Stimulated activated CD4-positive, alpha-beta T cell treated with anti-CD3 and anti-CD28 coated beads, Interleukin-1b, Interleukin-23, amount 100 ng/mL, for 48 hours (primary cell): ENCODE measurements at regions not wholly inside any gene's neighbourhood (a gene's known extent, or its start where the extent isn't known, plus 50 kb on each side); places are given as distances from the start of the nearest gene placed in this dataset.

ENCODE experiments used
- DNase-seq: peaks from one replicate; pipeline ENCODE4 v3.0.0-alpha.2; 2020

DNA sequence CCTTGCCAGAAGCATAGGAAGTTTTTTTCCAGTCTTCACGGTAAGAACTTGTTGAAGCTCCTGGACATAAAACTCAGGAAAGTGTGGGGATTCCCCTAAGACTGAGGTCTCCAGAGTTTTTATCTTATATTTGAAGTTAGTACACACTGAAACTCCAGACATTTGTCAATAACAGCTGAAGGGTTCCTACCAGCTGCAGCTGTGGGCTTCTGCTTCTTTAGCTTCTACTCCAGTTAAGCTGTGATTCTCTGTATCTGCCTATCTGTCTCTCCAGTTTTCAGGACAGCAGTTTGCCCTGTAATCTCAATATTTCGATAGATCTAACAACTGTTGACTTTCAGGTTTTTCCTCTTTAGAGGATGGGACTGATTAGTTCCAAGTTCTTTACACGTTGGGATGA, 966.0 kb upstream of the SEMA6D start:
- no peak for DNase-seq

DNA sequence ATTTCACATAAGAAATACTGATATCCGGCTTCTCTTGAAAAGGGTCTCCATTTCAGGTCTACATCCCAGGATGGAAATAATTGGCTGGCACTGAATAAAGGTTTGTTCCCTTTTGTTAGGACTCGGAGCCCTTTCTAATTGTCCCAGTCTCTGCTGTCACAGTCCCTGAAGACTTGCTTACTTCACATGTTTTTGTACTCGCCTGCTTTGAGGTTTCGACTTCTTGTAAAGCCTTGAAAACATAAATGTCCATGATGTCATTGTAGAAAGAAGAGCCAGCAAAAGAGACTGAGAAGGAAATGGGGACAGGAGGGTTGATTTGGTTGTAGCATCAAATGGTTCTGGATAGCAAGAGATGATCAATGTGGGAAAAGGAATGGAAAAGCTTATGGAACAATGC, 963.4 kb upstream of the SEMA6D start:
- DNase-seq, result no peak

DNA sequence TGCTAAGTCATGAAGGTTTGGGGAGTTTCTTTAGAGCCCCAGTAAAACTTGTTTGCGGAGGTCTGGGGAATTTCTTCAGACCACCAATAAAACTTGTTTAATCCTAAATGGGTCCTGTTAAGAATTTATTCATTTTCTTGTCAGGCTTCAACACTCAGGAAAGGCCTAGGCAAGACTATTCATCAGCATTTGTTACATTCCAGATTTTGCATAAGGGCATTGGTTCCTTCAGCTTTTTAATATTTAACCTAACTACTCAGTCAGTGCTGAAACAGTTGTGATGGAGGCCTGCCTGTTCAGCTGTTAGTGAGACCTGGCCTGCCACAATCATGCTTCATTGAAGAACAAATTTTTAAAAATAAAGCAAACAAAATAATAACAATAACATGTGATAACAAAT, 954.2 kb upstream of the SEMA6D start:
- DNase-seq, result no peak

GRCh38 chr15:46764851-46765250, 952.5 kb upstream of the SEMA6D start:
- DNase-seq, result no peak

DNA sequence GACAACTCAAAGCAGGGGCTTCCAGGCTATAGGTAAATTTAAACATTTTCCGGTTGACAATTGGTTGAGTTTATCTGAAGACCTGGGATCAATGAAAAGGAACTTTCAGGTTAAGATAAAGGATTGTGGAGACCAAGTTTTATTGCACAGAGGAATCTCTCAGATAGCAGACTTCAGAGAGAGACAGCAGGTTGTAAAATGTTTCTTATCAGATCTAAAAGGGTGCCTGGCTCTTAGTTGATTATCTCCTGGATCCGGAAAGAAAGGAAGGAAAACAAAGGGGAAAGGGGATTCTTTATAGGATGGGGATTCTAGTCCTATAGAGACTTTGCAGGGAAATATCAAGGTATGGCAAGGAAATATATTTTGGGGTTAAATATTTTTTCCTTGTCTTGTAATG, 951.3 kb upstream of the SEMA6D start:
- DNase-seq, result no peak

DNA sequence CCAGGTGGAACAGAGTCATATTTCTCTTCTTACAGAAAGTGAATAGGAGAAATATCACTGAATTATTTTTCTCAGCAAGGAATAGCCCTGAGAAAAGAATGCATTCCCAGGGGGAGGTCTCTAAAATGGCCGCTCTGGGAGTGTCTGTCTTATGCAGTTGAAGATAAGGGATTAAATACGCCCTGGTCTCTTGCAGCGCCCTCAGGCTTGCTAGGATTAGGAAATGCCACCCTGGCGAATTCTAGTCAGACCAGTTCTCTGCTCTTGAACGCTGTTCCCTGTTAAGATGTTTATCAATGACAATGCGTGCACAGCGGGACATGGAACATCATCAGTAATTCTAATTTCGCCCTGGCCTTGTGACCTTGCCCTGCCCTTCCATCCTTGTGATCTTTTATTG, 949.0 kb upstream of the SEMA6D start:
- no peak for DNase-seq

DNA sequence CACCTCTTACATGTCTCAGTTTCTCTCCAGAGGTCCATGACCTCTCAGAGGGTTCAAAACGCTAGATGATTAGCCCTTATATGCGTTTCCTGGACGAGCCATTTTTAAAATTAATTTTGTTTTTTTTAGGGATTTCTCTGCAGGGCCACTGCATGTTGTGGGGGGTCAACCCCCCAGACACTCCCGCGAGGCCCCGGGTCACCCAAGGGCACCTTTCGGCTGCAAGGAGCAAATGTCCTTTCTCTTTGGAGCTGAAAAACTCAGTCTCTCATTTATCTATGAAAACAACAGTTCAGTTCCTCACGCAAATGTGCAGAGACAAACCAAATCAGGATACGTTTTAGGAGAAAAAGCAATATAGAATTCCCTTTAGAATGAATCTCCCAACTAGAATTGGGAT, 944.3 kb upstream of the SEMA6D start:
- DNase-seq, result no peak

DNA sequence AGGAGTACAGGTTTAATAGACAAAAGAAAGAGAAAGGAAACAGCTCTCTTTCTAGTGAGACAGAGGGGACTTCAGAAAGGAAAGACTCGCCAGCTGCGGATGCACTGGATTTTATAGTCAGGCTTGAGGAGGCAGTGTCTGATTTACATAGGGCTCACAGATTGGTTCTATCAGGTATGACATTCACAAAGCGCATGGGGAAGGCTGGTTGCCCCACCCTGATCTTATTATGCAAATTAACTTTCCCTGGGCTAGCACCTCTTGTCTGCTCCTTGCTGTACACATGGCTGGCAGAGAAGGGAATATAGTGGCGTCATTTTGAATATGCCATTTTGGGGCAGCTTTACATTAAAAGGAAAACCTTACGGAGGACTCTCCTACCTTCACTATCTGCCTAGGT, 938.4 kb upstream of the SEMA6D start:
- no peak for DNase-seq

DNA sequence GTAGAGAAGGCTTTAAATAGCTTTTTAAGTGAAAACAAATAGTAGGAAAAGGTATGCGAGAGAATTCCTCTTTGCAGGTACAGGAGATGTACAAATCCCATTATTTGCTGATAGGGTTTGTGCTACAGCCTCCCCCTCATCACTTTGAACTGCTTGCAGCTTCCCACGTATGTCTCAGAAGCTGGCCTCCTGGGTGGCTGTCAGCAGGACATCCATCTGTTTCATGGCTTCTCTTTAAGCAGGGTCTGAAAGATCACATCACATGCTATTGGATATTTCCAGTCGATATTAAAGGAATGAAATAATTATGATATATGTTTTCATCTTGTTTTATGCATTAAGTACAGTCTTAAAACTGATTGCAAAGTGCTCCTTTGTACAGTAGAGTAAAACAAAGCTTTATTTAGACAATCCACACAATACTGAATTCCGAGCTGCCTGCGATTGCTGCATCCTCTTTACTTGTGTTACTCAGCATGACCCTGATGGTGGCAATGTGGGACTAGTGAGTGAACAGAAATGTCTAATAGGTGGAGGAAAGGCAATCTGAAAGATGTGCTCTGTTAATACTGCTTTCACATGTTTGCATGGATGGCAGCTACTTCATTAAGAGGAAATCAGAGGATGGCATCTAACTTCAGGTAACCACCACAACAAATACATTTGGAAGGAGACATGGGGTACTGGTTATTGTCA, 930.6 kb upstream of the SEMA6D start:
- DNase-seq, result no peak

GRCh38 chr15:46795685-46796084, 921.6 kb upstream of the SEMA6D start:
- no peak for DNase-seq

DNA sequence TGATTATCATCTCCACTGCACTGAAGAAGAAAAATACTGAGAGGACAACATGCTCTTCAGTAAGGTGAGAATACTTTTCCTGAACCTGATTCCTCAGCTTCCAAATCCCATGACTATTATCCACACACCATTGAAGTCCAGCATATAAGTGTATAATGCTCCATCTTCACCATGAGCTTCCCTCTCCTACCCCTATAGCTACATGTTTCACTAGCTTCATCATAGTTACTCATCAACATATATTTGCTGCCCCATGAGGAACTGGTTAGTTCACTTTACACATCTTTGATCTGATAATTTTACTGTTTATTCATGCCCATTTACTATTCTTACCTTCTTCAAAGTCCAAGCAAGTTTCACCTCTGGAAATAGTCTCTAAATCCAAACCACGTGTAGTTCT, 908.5 kb upstream of the SEMA6D start:
- DNase-seq, result no peak

DNA sequence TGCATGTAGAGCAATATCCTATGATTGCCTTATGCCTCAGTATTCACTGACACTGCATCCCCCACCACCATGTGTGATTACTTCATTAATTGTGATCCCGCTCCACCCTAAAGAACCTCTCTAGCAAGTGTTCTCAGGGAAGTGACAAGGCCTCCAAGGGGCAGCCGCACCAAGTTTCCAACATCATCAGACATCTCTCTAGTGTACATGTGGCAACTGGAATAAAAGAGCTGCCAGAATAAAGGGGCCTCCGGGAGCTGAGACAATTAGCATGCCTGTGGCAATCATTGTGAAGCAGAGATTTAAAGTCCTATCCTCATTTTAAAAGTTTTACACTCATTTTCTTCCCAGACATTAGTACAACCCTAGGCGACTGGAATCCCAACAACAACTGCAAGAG, 902.1 kb upstream of the SEMA6D start:
- no peak for DNase-seq

GRCh38 chr15:46815765-46816164, 901.5 kb upstream of the SEMA6D start:
- DNase-seq, result no peak

GRCh38 chr15:46848704-46849103, 868.6 kb upstream of the SEMA6D start:
- DNase-seq, result no peak

DNA sequence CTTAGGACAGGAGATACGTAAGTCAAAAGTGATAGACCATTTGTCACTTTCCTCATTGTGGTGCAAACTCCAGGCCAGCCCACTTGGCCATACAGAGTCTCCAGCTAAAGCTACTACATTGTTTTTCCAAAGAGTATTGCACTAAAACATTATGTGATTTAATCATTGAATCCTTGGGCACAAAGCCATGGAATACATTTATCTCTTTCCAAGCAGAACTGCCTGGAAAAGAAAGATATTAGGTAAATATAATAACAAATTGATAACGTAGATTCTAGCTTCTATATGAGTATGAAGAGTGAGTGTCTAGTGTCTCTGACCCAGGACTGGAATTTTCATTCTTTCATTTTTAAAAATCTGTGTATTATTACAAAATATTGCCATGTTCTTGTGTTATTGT, 863.7 kb upstream of the SEMA6D start:
- no peak for DNase-seq

GRCh38 chr15:46854564-46854963, 862.7 kb upstream of the SEMA6D start:
- no peak for DNase-seq

- DNase-seq, result no peak
Observed at GRCh38 chr15:46855388-46855787, 861.9 kb upstream of the SEMA6D start.

DNA sequence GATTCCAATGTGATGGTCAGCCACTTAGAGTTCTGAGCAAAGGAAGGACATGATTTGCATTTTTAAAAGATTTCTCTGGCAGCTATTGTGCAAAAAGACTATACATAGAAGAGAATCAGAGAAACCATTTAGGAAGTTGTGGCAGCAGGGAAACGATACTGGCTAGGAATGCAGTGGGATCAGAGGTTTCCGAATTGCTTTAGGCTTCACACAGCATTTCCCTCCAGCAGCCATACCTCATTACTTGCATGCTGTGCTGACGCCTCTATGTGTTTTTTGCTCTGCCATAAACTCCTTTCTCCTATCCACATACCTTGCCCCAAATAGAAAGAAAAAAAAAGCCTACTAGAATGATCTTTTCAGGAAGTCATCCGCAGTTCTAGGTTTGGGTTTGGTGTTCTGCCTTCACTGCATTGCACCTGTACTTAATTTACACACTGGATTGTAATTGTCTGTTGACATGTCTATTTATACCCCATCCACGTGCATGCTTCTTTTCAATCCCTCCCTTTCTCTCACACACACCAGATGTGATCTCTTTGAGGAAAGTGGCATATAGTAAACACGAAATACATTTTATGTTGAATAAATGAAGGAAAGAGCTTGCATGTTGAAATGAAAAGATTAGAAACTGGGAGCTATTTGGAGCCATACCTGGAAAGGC, 860.3 kb upstream of the SEMA6D start:
- no peak for DNase-seq

DNA sequence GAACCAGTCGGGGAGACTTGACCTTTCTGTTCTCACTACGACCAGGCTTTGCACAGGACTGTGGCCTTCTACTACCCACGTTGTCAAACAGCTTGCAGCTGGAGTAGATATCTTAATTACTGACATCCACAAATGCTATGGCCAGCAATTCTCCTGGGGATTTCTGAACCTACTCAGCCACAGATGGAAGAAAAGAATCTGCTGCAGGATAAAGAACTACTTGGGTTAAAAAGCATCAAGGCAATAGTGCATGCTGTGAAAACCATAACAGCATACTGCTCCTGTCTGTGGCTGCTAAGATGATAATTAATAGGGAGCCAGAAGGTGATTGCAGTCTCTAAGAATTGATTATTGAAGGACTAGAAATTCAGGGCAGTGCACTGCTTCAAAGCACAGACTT, 859.2 kb upstream of the SEMA6D start:
- no peak for DNase-seq

- no peak for DNase-seq
Observed at GRCh38 chr15:46861796-46862195, 855.5 kb upstream of the SEMA6D start.

DNA sequence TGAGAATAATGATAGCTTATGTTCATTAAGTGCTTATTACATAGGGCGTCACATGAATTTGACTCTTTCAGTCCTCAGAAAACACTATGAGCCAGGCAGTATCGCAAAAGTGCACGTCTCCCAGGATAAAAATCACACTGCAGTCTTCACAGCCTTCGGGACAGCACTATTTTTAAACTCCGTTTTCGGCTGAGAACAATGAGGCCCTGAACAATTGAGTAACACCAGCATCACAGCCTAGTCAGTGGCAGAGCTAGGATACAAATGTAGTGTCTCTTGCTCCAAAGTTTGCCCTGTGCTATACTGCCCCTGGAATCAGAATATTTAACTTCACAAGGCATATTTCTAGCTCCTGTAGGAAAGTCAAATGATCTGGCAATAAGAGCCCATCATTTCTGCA, 852.1 kb upstream of the SEMA6D start:
- DNase-seq, result no peak

- DNase-seq, result no peak
Observed at GRCh38 chr15:46872286-46872980, 844.9 kb upstream of the SEMA6D start.

DNA sequence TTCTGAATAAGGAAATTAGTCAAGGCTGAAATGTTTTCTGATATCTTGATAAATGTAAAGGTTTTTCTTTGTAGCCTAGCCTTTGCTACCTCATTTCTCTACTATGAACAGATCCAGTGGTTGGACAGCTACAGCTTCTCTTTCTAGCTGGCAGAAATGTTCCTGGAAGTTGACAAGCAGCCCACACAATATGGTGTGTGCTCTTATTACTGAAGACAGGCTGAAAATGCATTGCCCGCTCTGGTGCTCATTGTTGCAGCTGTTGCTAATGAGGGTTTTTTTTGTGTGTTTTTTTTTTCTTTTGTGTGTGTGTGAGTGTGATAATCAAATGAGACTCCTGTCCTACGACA, 844.3 kb upstream of the SEMA6D start:
- DNase-seq, result no peak

DNA sequence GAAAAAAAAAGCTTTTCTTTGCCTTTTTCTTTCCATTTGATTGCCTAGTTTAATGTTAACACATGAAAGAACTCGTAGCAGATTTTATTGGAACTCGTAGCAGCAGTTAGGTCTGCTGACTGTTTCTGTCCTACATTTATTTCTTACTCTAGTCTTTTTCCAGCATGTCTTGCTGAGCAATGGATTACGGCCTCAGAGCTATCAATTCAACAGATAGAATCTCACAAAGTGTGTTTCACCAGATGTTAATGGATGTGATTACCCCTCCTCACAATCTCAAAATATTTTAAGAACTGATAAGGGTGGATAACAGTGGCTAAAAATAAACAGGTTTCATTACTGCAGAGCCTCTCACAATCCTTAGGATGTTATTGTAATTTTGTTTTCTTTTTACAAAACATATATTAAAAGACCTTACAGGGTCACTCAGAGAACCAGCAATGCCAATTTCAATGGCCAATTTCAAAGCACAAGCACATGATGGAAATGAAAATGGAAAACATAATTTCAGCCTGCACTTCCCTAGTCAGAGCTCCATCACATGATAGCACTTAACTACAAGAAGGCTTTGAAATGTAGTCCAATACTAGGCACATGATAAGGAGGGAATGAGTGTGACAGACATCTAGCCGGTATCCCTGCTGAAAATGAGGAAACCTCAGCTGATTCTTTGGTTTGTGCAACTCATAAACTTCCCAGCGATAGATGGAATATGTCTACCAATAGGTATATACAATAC, 838.1 kb upstream of the SEMA6D start:
- no peak for DNase-seq
